ENCODE measurements at regions not wholly inside any gene's neighbourhood (a gene's known extent, or its start where the extent isn't known, plus 50 kb on each side); places are given as distances from the start of the nearest gene placed in this dataset.
A peak's percentile ranks its signal among the peaks of the same experiment; 100 is the strongest.
"Not testable (repeated sequence)": the region's sequence is repeated elsewhere in the genome, so short reads cannot be mapped to it uniquely, and the experiment has no call there.

- WGBS, 2 donors, result 71 to 73% methylated on average over 4 of the region's 4 CpGs
- Histone ChIP-seq H3K4me1 (no peaks in the 10 kb centered on the region), H3K36me3 (replicated peaks in 1 of 2; ENCODE audit: insufficient read depth in 1 of 2, low read depth in 2 of 2) (no peaks in the 10 kb centered on the region), H3K27ac (no peak overlapping the region), H3K4me3 (no peak overlapping the region), H3K27me3 (no peaks in the 10 kb centered on the region), H3K9me3 (no peaks in the 10 kb centered on the region)
- TF ChIP-seq CTCF (IDR thresholded peaks at IDR 0.05) (no peak), POLR2A (IDR thresholded peaks at IDR 0.05) (no peak)
- intact Hi-C loops (cut with DNase I), result no loop called here
- ATAC-seq, result no peak
- no peak for DNase-seq
Measured at GRCh38 chr2:95698146-95698545, 106.3 kb downstream of the TRIM43 start.

- intact Hi-C loops (cut with DNase I); H3K9me3 ChIP-seq; ATAC-seq; H3K27ac ChIP-seq; H3K4me3 ChIP-seq; H3K4me1 ChIP-seq; H3K27me3 ChIP-seq; DNase-seq; H3K36me3 ChIP-seq (replicated peaks in 1 of 2; ENCODE audit: insufficient read depth in 1 of 2, low read depth in 2 of 2): not testable (repeated sequence)
- WGBS, 2 donors, result 59 to 65% methylated on average over 4 to 5 of the region's 5 CpGs
Measured at GRCh38 chr2:95699201-95700184, 107.7 kb downstream of the TRIM43 start.

GRCh38 chr2:95700519-95700918 is 108.7 kb downstream of the TRIM43 start:
- Histone ChIP-seq H3K36me3 (replicated peaks in 1 of 2; ENCODE audit: insufficient read depth in 1 of 2, low read depth in 2 of 2) (no peaks in the 10 kb centered on the region), H3K9me3 (no peaks in the 10 kb centered on the region), H3K27ac (no peak overlapping the region), H3K4me1 (no peaks in the 10 kb centered on the region), H3K27me3 (no peaks in the 10 kb centered on the region), H3K4me3 (no peak overlapping the region)
- intact Hi-C loops (cut with DNase I), result no loop called here
- DNase-seq (peak in 1 of 4 donors; percentile 16), ATAC-seq (no peak)
- WGBS, 2 donors, result 31 to 65% methylated on average over 4 of the region's 4 CpGs
- TF ChIP-seq CTCF (IDR thresholded peaks at IDR 0.05), result no peak
- no peak for TF ChIP-seq POLR2A (IDR thresholded peaks at IDR 0.05)

GRCh38 chr2:95702471-95702870 is 110.7 kb downstream of the TRIM43 start:
- TF ChIP-seq CTCF (IDR thresholded peaks at IDR 0.05) (no peak), POLR2A (IDR thresholded peaks at IDR 0.05) (no peak)
- no peak for DNase-seq
- Histone ChIP-seq H3K9me3 (no peaks in the 10 kb centered on the region), H3K4me3 (no peak overlapping the region), H3K27me3 (no peaks in the 10 kb centered on the region), H3K27ac (no peak overlapping the region), H3K4me1 (no peaks in the 10 kb centered on the region), H3K36me3 (replicated peaks in 1 of 2; ENCODE audit: insufficient read depth in 1 of 2, low read depth in 2 of 2) (no peaks in the 10 kb centered on the region)
- 82 to 86% methylated on average over 7 of the region's 7 CpGs for WGBS, 2 donors
- no peak for ATAC-seq
- intact Hi-C loops (cut with DNase I), result no loop called here

GRCh38 chr2:95707161-95707560 is 115.4 kb downstream of the TRIM43 start:
- H3K9me3 ChIP-seq; H3K4me3 ChIP-seq; H3K4me1 ChIP-seq; H3K27ac ChIP-seq; H3K27me3 ChIP-seq; ATAC-seq; H3K36me3 ChIP-seq (replicated peaks in 1 of 2; ENCODE audit: insufficient read depth in 1 of 2, low read depth in 2 of 2); intact Hi-C loops (cut with DNase I); DNase-seq: not testable (repeated sequence)
- WGBS, 2 donors, result 78 to 84% methylated on average over 2 of the region's 2 CpGs

GRCh38 chr2:95707837-95708236 is 116.0 kb downstream of the TRIM43 start:
- TF ChIP-seq POLR2A (IDR thresholded peaks at IDR 0.05) (no peak), CTCF (IDR thresholded peaks at IDR 0.05) (no peak)
- Histone ChIP-seq H3K27me3 (no peaks in the 10 kb centered on the region), H3K4me3 (no peak overlapping the region), H3K9me3 (no peaks in the 10 kb centered on the region), H3K4me1 (no peaks in the 10 kb centered on the region), H3K27ac (no peak overlapping the region), H3K36me3 (replicated peaks in 1 of 2; ENCODE audit: insufficient read depth in 1 of 2, low read depth in 2 of 2) (no peaks in the 10 kb centered on the region)
- 77 to 78% methylated on average over 5 of the region's 5 CpGs for WGBS, 2 donors
- DNase-seq (no peak), ATAC-seq (no peak)
- intact Hi-C loops (cut with DNase I), result no loop called here
